Osteocyte (in vitro differentiated cells): ENCODE measurements at regions not wholly inside any gene's neighbourhood (a gene's known extent, or its start where the extent isn't known, plus 50 kb on each side); places are given as distances from the start of the nearest gene placed in this dataset.

Source experiments
- DNase-seq: peaks from one replicate; pipeline ENCODE4 v3.0.0; 2021; ENCODE audit warnings: mixed read lengths; ENCODE audit not compliant: unreplicated experiment; ENCODE audit errors: extremely low spot score
- H3K27ac Mint-ChIP-seq: one replicate; pipeline ENCODE4 v1.8.0; 2021; ENCODE audit warnings: mild to moderate bottlenecking, mixed read lengths; ENCODE audit not compliant: unreplicated experiment
- H3K27me3 Mint-ChIP-seq: one replicate; pipeline ENCODE4 v1.8.0; 2021; ENCODE audit warnings: mixed read lengths; ENCODE audit not compliant: unreplicated experiment
- H3K36me3 Mint-ChIP-seq: one replicate; pipeline ENCODE4 v1.8.0; 2021; ENCODE audit warnings: mixed read lengths; ENCODE audit not compliant: unreplicated experiment
- H3K4me1 Mint-ChIP-seq: one replicate; pipeline ENCODE4 v1.8.0; 2021; ENCODE audit warnings: mixed read lengths; ENCODE audit not compliant: unreplicated experiment
- H3K4me3 Mint-ChIP-seq: one replicate; pipeline ENCODE4 v1.8.0; 2021; ENCODE audit warnings: mild to moderate bottlenecking, moderate library complexity, mixed read lengths; ENCODE audit not compliant: unreplicated experiment
- H3K9me3 Mint-ChIP-seq: one replicate; pipeline ENCODE4 v1.8.0; 2021; ENCODE audit warnings: mixed read lengths; ENCODE audit not compliant: unreplicated experiment
- CTCF ChIP-seq: fragments of 200-600 bp; sonication (generic); IDR thresholded peaks from 2 replicates; pipeline ENCODE4 v1.5.0; 2021; ENCODE audit warnings: antibody characterized with exemption, mild to moderate bottlenecking, moderate library complexity

GRCh38 chr10:50936335-50936734, 50.9 kb upstream of the A1CF start:
- no peak overlapping the region for H3K4me3 Mint-ChIP-seq
- no peak overlapping the region for H3K27ac Mint-ChIP-seq
- H3K27me3 Mint-ChIP-seq: peaks cover 56% of the 10 kb centered on the region
- DNase-seq: no peak
- H3K9me3 Mint-ChIP-seq: no peaks in the 10 kb centered on the region
- H3K36me3 Mint-ChIP-seq: no peaks in the 10 kb centered on the region
- no peaks in the 10 kb centered on the region for H3K4me1 Mint-ChIP-seq
- TF ChIP-seq CTCF: no peak

GRCh38 chr10:50937230-50937907, 51.9 kb upstream of the A1CF start:
- TF ChIP-seq CTCF: peak; percentile 68
- no peak overlapping the region for H3K4me3 Mint-ChIP-seq
- H3K9me3 Mint-ChIP-seq: no peaks in the 10 kb centered on the region
- no peaks in the 10 kb centered on the region for H3K4me1 Mint-ChIP-seq
- no peak overlapping the region for H3K27ac Mint-ChIP-seq
- no peaks in the 10 kb centered on the region for H3K36me3 Mint-ChIP-seq
- peaks cover 52% of the 10 kb centered on the region for H3K27me3 Mint-ChIP-seq
- DNase-seq: no peak

GRCh38 chr10:50941629-50942028, 56.2 kb upstream of the A1CF start:
- Mint-ChIP-seq H3K27me3 (peaks cover 42% of the 10 kb centered on the region), H3K4me3 (no peak overlapping the region)

GRCh38 chr10:50946991-50947781, 61.8 kb upstream of the A1CF start:
- Mint-ChIP-seq H3K27me3 (peaks cover 34% of the 10 kb centered on the region), H3K36me3 (no peaks in the 10 kb centered on the region), H3K9me3 (no peaks in the 10 kb centered on the region), H3K27ac (no peak overlapping the region), H3K4me1 (no peaks in the 10 kb centered on the region), H3K4me3 (no peak overlapping the region)
- no peak for TF ChIP-seq CTCF
- no peak for DNase-seq

More at GRCh38 chr10:50941629-50942028, 56.2 kb upstream of the A1CF start:
- no peak for DNase-seq
- no peaks in the 10 kb centered on the region for H3K9me3 Mint-ChIP-seq
- H3K27ac Mint-ChIP-seq: no peak overlapping the region
- H3K36me3 Mint-ChIP-seq: no peaks in the 10 kb centered on the region
- TF ChIP-seq CTCF: no peak
- no peaks in the 10 kb centered on the region for H3K4me1 Mint-ChIP-seq

GRCh38 chr10:50951365-50951764, 65.9 kb upstream of the A1CF start:
- Mint-ChIP-seq H3K4me3 (no peak overlapping the region), H3K4me1 (no peaks in the 10 kb centered on the region), H3K9me3 (no peaks in the 10 kb centered on the region), H3K27ac (no peak overlapping the region), H3K27me3 (peaks cover 27% of the 10 kb centered on the region), H3K36me3 (no peaks in the 10 kb centered on the region)
- no peak for DNase-seq
- no peak for TF ChIP-seq CTCF
